ENCODE measurements at regions not wholly inside any gene's neighbourhood (a gene's known extent, or its start where the extent isn't known, plus 50 kb on each side); places are given as distances from the start of the nearest gene placed in this dataset.

DNA sequence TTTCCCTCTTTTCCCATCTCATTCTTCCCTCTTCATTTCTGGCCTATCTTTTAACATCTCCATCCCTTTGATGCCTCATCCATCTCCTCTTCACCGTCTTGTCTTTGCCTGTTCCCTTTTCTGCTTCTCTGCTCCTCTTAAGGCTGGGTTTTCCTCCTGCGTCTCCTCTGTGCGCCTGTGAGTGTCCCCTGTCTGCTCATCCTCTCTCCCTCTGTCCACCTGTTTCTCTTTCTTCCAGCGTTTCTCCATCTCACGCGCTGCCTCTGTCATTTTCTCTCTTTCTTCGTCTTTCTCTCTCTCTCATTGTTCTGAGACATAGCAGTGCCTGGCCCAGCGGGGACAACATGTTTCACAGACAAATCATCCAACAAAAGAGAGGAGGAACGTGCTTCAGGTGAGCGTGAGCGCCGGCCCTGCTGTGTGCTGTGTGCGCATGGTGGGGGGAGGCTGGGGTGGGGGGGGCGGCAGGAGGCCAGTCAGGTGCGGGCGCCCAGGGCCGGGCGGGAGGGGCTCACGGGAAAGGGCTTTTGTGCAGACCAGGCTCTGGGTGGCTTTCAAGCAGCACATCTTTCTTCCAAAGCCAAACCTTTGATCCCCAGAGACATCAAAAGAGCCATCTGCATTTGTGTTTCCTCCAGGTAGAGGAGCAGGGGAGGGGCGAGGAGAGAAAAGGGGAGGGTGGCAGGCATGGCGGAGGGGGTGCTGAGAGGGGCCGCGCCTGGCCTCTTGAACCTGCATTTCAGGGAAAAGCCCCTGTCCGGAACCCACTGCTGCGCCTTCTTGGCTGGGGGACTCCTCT lies 121.3 kb downstream of the VEGFA start:
- no peak overlapping the region for H3K4me3 ChIP-seq
- H3K27ac ChIP-seq (ENCODE audit: low read depth in 1 of 2, low read length in 1 of 2) = no peak overlapping the region
- peaks cover 0 to 3% (median 0%) of the 10 kb centered on the region in 5 donors for H3K4me1 ChIP-seq (ENCODE audit: control insufficient read depth in 5 of 5, insufficient read depth in 5 of 5, low read length in 5 of 5)
- H3K9ac ChIP-seq (ENCODE audit: insufficient read depth in 1 of 2, low read length in 2 of 2) = no peak overlapping the region
- ATAC-seq (ENCODE audit: insufficient read depth, low FRiP score) (no peak), DNase-seq (no peak)
- no peaks in the 10 kb centered on the region for H3K36me3 ChIP-seq (ENCODE audit: control insufficient read depth in 4 of 4, insufficient read depth in 4 of 4, low read length in 4 of 4)
- no peaks in the 10 kb centered on the region for H3K9me3 ChIP-seq (ENCODE audit: control insufficient read depth in 4 of 4, insufficient read depth in 3 of 4, low read length in 3 of 4)
- WGBS, 2 donors = 51 to 57% methylated on average over 19 to 25 of the region's 25 CpGs
- peaks cover 0 to 4% (median 0%) of the 10 kb centered on the region in 3 donors for H3K27me3 ChIP-seq (ENCODE audit: control insufficient read depth in 3 of 3, insufficient read depth in 3 of 3, low read length in 2 of 3)
- TF ChIP-seq, protein P1, sequence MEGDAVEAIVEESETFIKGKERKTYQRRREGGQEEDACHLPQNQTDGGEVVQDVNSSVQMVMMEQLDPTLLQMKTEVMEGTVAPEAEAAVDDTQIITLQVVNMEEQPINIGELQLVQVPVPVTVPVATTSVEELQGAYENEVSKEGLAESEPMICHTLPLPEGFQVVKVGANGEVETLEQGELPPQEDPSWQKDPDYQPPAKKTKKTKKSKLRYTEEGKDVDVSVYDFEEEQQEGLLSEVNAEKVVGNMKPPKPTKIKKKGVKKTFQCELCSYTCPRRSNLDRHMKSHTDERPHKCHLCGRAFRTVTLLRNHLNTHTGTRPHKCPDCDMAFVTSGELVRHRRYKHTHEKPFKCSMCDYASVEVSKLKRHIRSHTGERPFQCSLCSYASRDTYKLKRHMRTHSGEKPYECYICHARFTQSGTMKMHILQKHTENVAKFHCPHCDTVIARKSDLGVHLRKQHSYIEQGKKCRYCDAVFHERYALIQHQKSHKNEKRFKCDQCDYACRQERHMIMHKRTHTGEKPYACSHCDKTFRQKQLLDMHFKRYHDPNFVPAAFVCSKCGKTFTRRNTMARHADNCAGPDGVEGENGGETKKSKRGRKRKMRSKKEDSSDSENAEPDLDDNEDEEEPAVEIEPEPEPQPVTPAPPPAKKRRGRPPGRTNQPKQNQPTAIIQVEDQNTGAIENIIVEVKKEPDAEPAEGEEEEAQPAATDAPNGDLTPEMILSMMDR (IDR thresholded peaks at IDR 0.05; ENCODE audit: control extremely low read depth, extremely low read depth) = no peak

DNA sequence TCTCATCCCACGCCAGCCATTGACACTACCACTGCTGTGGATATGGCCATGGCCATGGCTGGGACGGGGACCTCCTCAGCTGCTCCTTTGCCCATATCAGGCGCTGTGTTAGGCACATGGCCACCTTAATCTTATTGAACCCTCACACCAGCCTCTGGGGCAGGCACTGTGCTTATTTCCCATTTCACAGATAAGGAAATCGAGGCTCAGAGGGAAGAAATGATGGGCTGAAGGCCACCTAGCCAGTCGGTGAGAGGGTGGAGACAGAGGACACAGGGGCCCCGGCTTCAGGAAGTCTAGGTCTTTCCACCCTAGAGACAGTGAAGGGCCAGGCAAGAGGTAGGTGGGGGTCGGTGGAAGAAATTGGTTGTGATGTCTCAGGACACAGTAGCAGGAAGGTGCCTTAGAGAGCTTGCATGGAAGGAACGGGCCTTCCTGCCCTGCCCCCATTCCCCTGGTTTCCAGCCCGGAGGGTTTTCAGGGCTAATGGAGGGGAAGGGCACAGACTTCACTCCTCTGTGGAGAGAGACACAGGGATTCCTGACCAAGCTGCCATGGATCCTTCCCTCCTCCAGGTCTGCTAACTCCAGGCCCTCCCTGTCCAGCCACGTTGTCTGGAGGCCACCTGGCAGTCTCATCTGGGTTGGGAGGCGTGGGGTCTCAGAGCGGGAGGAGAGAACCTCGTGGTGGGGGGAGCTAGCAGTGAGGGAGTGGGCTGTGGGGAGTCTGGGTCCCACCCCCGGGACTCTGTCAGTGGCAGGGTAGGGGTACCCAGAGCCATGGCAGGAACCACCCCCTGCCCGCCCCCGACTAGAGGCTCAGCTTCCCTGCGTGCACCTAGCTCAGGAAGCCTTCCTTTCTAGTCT lies 120.4 kb downstream of the VEGFA start:
- Histone ChIP-seq H3K27ac (ENCODE audit: low read depth in 1 of 2, low read length in 1 of 2) (no peak overlapping the region), H3K4me1 (ENCODE audit: control insufficient read depth in 5 of 5, insufficient read depth in 5 of 5, low read length in 5 of 5) (peaks cover 0 to 3% (median 0%) of the 10 kb centered on the region in 5 donors), H3K9me3 (ENCODE audit: control insufficient read depth in 4 of 4, insufficient read depth in 3 of 4, low read length in 3 of 4) (no peaks in the 10 kb centered on the region), H3K27me3 (ENCODE audit: control insufficient read depth in 3 of 3, insufficient read depth in 3 of 3, low read length in 2 of 3) (peaks cover 0 to 4% (median 0%) of the 10 kb centered on the region in 3 donors), H3K4me3 (no peak overlapping the region), H3K36me3 (ENCODE audit: control insufficient read depth in 4 of 4, insufficient read depth in 4 of 4, low read length in 4 of 4) (no peaks in the 10 kb centered on the region), H3K9ac (ENCODE audit: insufficient read depth in 1 of 2, low read length in 2 of 2) (no peak overlapping the region)
- DNase-seq (no peak), ATAC-seq (ENCODE audit: insufficient read depth, low FRiP score) (no peak)
- 71 to 75% methylated on average over 16 to 17 of the region's 17 CpGs for WGBS, 2 donors
- TF ChIP-seq, protein P1 (IDR thresholded peaks at IDR 0.05; ENCODE audit: control extremely low read depth, extremely low read depth) = no peak

DNA sequence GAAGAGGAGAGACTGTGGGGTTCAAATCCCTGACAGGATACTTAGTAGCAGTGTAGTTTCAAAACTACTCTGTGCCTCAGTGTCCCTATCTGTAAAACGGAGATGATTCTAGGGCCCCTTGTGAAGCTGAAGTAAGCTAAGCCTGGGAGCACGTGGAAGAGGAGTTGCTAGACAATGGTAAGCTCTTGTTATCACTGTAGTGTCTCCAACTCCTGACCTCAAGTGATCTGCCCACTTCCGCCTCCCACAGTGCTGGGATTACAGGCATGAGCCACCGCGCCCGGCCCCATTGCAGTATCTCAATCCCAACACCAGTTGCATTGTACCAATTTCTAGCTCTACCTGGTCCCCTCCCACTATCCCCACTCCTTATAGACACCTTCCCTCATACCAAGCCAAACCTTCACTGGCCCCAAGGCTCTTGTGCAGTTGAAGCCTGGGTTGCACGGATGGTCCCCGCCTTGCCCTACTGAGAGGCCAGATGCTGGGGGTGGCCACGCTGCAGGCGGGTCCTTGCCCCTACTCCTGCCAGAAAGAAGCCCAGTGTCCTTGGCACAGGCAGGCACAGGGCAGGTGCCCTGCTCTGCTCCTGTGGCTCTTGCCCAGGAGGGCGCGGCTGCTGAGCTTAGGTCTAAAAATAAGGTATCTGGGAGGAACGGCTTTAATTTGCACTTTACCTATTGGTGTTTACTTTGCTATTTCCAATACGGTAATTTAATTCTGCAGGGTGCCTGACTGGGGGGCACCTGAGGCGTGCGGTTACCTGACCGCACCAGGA lies 118.1 kb downstream of the VEGFA start:
- WGBS, 2 donors = 84 to 91% methylated on average over 17 of the region's 17 CpGs
- no peaks in the 10 kb centered on the region for H3K36me3 ChIP-seq (ENCODE audit: control insufficient read depth in 4 of 4, insufficient read depth in 4 of 4, low read length in 4 of 4)
- H3K9ac ChIP-seq (ENCODE audit: insufficient read depth in 1 of 2, low read length in 2 of 2) = no peak overlapping the region
- TF ChIP-seq, protein P1 (IDR thresholded peaks at IDR 0.05; ENCODE audit: control extremely low read depth, extremely low read depth) = no peak
- H3K27me3 ChIP-seq (ENCODE audit: control insufficient read depth in 3 of 3, insufficient read depth in 3 of 3, low read length in 2 of 3) = peaks cover 0 to 4% (median 0%) of the 10 kb centered on the region in 3 donors
- H3K9me3 ChIP-seq (ENCODE audit: control insufficient read depth in 4 of 4, insufficient read depth in 3 of 4, low read length in 3 of 4) = no peaks in the 10 kb centered on the region
- DNase-seq (no peak), ATAC-seq (ENCODE audit: insufficient read depth, low FRiP score) (no peak)
- peaks cover 0 to 9% (median 0%) of the 10 kb centered on the region in 5 donors for H3K4me1 ChIP-seq (ENCODE audit: control insufficient read depth in 5 of 5, insufficient read depth in 5 of 5, low read length in 5 of 5)
- no peak overlapping the region for H3K4me3 ChIP-seq
- H3K27ac ChIP-seq (ENCODE audit: low read depth in 1 of 2, low read length in 1 of 2) = no peak overlapping the region

All from lung (tissue), 11 donors.